C4-2B (cell line): ENCODE measurements at regions not wholly inside any gene's neighbourhood (a gene's known extent, or its start where the extent isn't known, plus 50 kb on each side); places are given as distances from the start of the nearest gene placed in this dataset.

Experiments
- H3K27ac ChIP-seq: fragments of 450-650 bp; 2 replicates; pipeline ENCODE4 v1.5.1; 2017
- CTCF ChIP-seq: fragments of 450-650 bp; conservative IDR thresholded peaks from 2 replicates; pipeline ENCODE4 v1.5.1; 2017; ENCODE audit warnings: mild to moderate bottlenecking
- ZFX ChIP-seq: fragments of 450-650 bp; IDR thresholded peaks from 2 replicates; pipeline ENCODE4 v1.6.1; 2017

GRCh38 chr7:34406848-34407530, 251.0 kb upstream of the NPSR1 start:
- TF ChIP-seq ZFX, result no peak
- TF ChIP-seq CTCF, result no peak
- no peak overlapping the region for H3K27ac ChIP-seq

DNA sequence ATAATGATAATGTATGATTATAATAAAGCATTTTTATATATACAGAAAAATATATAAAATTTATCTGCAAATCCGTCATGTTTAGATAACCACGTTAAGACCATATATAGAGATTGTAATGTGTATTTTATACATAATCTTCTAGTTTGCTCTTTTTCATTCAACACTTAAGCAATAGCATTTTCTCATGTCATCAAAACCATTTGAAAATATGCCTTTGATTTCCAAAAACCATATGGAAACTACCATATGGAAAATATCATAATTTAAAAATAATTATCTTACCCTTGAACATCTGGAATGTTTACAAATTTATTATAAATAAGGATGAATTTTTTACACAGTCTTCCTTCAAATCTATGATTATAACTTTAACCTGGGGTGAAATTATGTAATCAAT, 250.4 kb upstream of the NPSR1 start:
- H3K27ac ChIP-seq, result no peak overlapping the region
- no peak for TF ChIP-seq ZFX
- TF ChIP-seq CTCF, result no peak

DNA sequence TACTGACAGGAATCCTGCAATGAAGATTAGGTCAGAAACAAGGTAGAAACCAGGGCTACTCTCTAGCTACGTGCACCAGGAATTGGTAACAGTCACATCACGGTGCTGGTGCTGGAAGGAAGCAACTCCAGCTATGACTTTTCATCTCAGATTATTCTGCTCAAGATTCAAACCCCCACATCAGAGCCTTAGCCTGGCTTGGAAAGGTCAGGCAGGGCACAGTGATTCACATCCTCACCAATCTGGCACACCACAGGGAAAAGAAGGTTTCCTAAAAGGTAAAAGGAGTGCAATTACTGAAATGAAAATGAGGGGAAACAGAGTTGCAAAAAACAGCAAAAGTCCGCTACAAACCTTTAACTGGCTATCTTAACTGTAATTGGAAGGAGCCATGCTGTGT, 240.2 kb upstream of the NPSR1 start:
- no peak for TF ChIP-seq CTCF
- no peak for TF ChIP-seq ZFX
- no peak overlapping the region for H3K27ac ChIP-seq

DNA sequence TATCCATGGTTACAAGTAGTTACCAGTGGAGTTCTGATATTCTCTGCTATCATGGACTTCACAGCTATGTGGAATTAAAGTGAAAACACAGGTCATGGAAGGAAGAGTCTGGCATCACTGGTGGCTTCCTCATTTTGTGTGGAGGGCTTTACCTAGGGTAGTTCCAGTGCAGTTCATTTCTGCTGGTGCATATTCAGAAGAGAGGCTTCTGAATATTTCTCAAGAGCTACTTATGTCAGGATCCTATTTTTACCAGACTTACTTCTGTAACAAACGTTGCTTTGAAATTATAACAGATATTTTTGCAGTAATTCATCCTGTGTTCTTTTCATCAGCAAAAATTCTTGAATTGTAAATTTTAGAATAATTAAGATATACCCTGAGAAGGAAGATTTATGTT, 236.5 kb upstream of the NPSR1 start:
- H3K27ac ChIP-seq, result no peak overlapping the region
- TF ChIP-seq CTCF (no peak), ZFX (no peak)

DNA sequence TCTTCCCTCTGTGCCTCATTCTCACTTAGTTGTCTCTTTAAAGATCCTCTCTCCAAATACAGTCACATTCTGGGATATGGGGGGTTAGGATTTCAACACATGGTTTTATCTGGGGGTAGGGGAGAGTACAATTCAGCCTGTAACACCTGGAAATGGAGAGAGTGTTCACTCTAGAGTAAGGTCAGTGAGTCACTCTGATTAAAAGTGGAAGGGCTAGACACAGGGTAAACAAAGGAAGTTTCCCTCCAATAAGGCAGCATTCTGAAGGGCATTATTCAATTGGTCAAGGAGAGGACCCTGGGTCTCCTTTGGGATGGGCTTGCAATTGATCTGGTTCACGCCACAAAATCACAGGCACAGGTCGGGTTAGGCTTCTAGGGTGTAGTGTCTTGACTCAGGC, 232.8 kb upstream of the NPSR1 start:
- TF ChIP-seq ZFX (no peak), CTCF (no peak)
- H3K27ac ChIP-seq, result no peak overlapping the region

- no peak overlapping the region for H3K27ac ChIP-seq
- no peak for TF ChIP-seq ZFX
- TF ChIP-seq CTCF, result no peak
These were observed 232.2 kb upstream of the NPSR1 start for GRCh38 chr7:34425631-34426384.

- TF ChIP-seq CTCF (peak; percentile 86), ZFX (no peak)
- no peak overlapping the region for H3K27ac ChIP-seq
These were observed 227.6 kb upstream of the NPSR1 start for GRCh38 chr7:34430456-34430855.
